GM23338 (cell line): ENCODE measurements at regions not wholly inside any gene's neighbourhood (a gene's known extent, or its start where the extent isn't known, plus 50 kb on each side); places are given as distances from the start of the nearest gene placed in this dataset.

Experiments
- ATAC-seq: fragments of 200-7000 bp; cut with Tn5 transposase; 3 replicates; pipeline ENCODE4 v1.9.1; 2020
- DNase-seq: peaks from one replicate; pipeline ENCODE4 v3.0.0-alpha.2; 2015; ENCODE audit warnings: low spot score
- H2AFZ ChIP-seq: fragments of 200-600 bp; sonication (generic); 2 replicates; pipeline ENCODE4 v1.8.0; 2016; ENCODE audit warnings: antibody characterized with exemption, mild to moderate bottlenecking, moderate library complexity
- H3F3A ChIP-seq: fragments of 200-600 bp; sonication (generic); replicated peaks from 2 replicates; pipeline ENCODE4 v1.8.0; 2017; ENCODE audit warnings: antibody characterized with exemption, mixed run types, low read depth
- H3K27ac ChIP-seq: fragments of 200-600 bp; sonication (generic); 2 replicates; pipeline ENCODE4 v1.6.1; 2016; ENCODE audit warnings: low read depth
- H3K27me3 ChIP-seq: fragments of 200-600 bp; sonication (generic); 2 replicates; pipeline ENCODE4 v1.8.0; 2016; ENCODE audit warnings: mild to moderate bottlenecking, mixed run types, moderate library complexity; ENCODE audit not compliant: insufficient read depth
- H3K36me3 ChIP-seq: fragments of 200-600 bp; sonication (generic); 2 replicates; pipeline ENCODE4 v1.8.0; 2016; ENCODE audit warnings: mild to moderate bottlenecking; ENCODE audit not compliant: insufficient read depth
- H3K4me1 ChIP-seq: fragments of 200-600 bp; sonication (generic); 2 replicates; pipeline ENCODE4 v1.8.0; 2016; ENCODE audit warnings: mild to moderate bottlenecking, moderate library complexity; ENCODE audit not compliant: insufficient read depth
- H3K4me2 ChIP-seq: fragments of 200-600 bp; sonication (generic); 2 replicates; pipeline ENCODE4 v1.7.1; 2017; ENCODE audit warnings: mixed run types
- H3K4me3 ChIP-seq: fragments of 200-600 bp; sonication (generic); 2 replicates; pipeline ENCODE4 v1.6.1; 2016; ENCODE audit warnings: mixed run types
- H3K79me2 ChIP-seq: fragments of 200-600 bp; sonication (generic); replicated peaks from 2 replicates; pipeline ENCODE4 v1.8.0; 2017; ENCODE audit warnings: mild to moderate bottlenecking; ENCODE audit not compliant: insufficient read depth
- H3K9me2 ChIP-seq: fragments of 200-600 bp; sonication (generic); 2 replicates; pipeline ENCODE4 v1.8.0; 2017; ENCODE audit not compliant: insufficient read depth
- H4K20me1 ChIP-seq: fragments of 200-600 bp; sonication (generic); replicated peaks from 2 replicates; pipeline ENCODE4 v1.8.0; 2017; ENCODE audit warnings: mild to moderate bottlenecking; ENCODE audit not compliant: insufficient read depth
- H3K27ac Mint-ChIP-seq: 2 replicates; pipeline ENCODE4 v1.8.0; 2020; ENCODE audit warnings: inconsistent platforms, mild to moderate bottlenecking, moderate library complexity, mixed read lengths
- H3K27me3 Mint-ChIP-seq: 3 replicates; pipeline ENCODE4 v1.8.0; 2022; ENCODE audit warnings: low read depth, mild to moderate bottlenecking, moderate library complexity, mixed read lengths, inconsistent platforms; ENCODE audit not compliant: insufficient read depth, poor library complexity
- H3K36me3 Mint-ChIP-seq: 3 replicates; pipeline ENCODE4 v1.8.0; 2021; ENCODE audit warnings: low read depth, mild to moderate bottlenecking, inconsistent platforms, moderate library complexity, mixed read lengths
- H3K4me1 Mint-ChIP-seq: 3 replicates; pipeline ENCODE4 v1.8.0; 2020; ENCODE audit warnings: mild to moderate bottlenecking, inconsistent platforms, mixed read lengths
- H3K4me3 Mint-ChIP-seq: 3 replicates; pipeline ENCODE4 v1.8.0; 2021; ENCODE audit warnings: moderate library complexity, mild to moderate bottlenecking, inconsistent platforms, mixed read lengths
- H3K9me3 Mint-ChIP-seq: 3 replicates; pipeline ENCODE4 v1.8.0; 2020; ENCODE audit warnings: moderate library complexity, mild to moderate bottlenecking, inconsistent platforms, mixed read lengths
- CTCF ChIP-seq, 2 experiments: fragments of 200-600 bp in 1 of 2; sonication (generic) in 1 of 2; conservative IDR thresholded peaks; 2 replicates each; pipeline versions ENCODE4 v1.5.1 to v1.6.1; 2016 to 2017; ENCODE audit warnings: antibody characterized with exemption in 2 of 2, low read depth in 2 of 2, mild to moderate bottlenecking in 2 of 2, moderate library complexity in 1 of 2
- EZH2 ChIP-seq: fragments of 200-600 bp; sonication (generic); IDR thresholded peaks from one replicate; pipeline ENCODE4 v1.8.0; 2017; ENCODE audit warnings: antibody characterized with exemption, mild to moderate bottlenecking, low read depth; ENCODE audit not compliant: unreplicated experiment
- JUNB ChIP-seq: IDR thresholded peaks from one replicate; pipeline ENCODE4 v1.6.1; 2016; ENCODE audit warnings: antibody characterized with exemption; ENCODE audit not compliant: unreplicated experiment
- NANOG ChIP-seq: IDR thresholded peaks from 2 replicates; pipeline ENCODE4 v1.6.1; 2016; ENCODE audit warnings: antibody characterized with exemption, borderline replicate concordance
- REST ChIP-seq: IDR thresholded peaks from one replicate; pipeline ENCODE4 v1.6.1; 2018; ENCODE audit warnings: antibody characterized with exemption; ENCODE audit not compliant: unreplicated experiment
- STAT1 ChIP-seq: IDR thresholded peaks from one replicate; pipeline ENCODE4 v1.6.1; 2016; ENCODE audit warnings: antibody characterized with exemption; ENCODE audit not compliant: unreplicated experiment
- ZNF331 ChIP-seq: fragments of 250-450 bp; sonication (Bioruptor Pico); IDR thresholded peaks from 2 replicates; pipeline ENCODE4 v1.5.0; 2020; ENCODE audit warnings: low read depth, mild to moderate bottlenecking, moderate library complexity
- ZNF462 ChIP-seq: fragments of 250-450 bp; sonication (Bioruptor Pico); IDR thresholded peaks from 2 replicates; pipeline ENCODE4 v1.5.0; 2020; ENCODE audit warnings: mild to moderate bottlenecking, moderate library complexity

- no peak for ATAC-seq
- Histone ChIP-seq H3K4me2 (no peak overlapping the region), H3K27ac (no peak overlapping the region), H4K20me1 (no peaks in the 10 kb centered on the region), H3K36me3 (peaks cover 8% of the 10 kb centered on the region; the same call in 1 of the 2 replicates), H3F3A (no peaks in the 10 kb centered on the region), H3K27me3 (peaks cover 1% of the 10 kb centered on the region; the same call in 1 of the 2 replicates), H3K79me2 (no peaks in the 10 kb centered on the region), H2AFZ (no peak overlapping the region), H3K9me2 (no peaks in the 10 kb centered on the region), H3K4me3 (no peak overlapping the region), H3K4me1 (no peaks in the 10 kb centered on the region)
- peaks cover 56% of the 10 kb centered on the region for H3K9me3 Mint-ChIP-seq
- peaks cover 4% of the 10 kb centered on the region for H3K27me3 Mint-ChIP-seq
- peaks cover 32% of the 10 kb centered on the region for H3K36me3 Mint-ChIP-seq
- no peak for DNase-seq
- H3K27ac Mint-ChIP-seq, result no peak overlapping the region
- H3K4me1 Mint-ChIP-seq, result no peaks in the 10 kb centered on the region
- TF ChIP-seq REST (no peak), NANOG (no peak), EZH2 (no peak), ZNF462 (no peak), JUNB (no peak), STAT1 (no peak), CTCF (conservative IDR thresholded peaks at IDR 0.05; ENCODE audit: low read depth in 2 of 2) (no peak), ZNF331 (CRISPR knock-in tag) (no peak)
- no peak overlapping the region for H3K4me3 Mint-ChIP-seq
Measured at GRCh38 chr4:19438233-19438632, 813.5 kb upstream of the SLIT2 start.
